ENCODE measurements at regions not wholly inside any gene's neighbourhood (a gene's known extent, or its start where the extent isn't known, plus 50 kb on each side); places are given as distances from the start of the nearest gene placed in this dataset.
A peak's percentile ranks its signal among the peaks of the same experiment; 100 is the strongest.

GRCh38 chr21:28828021-28828420, 164.7 kb downstream of the LTN1 start:
- no peak for DNase-seq (ENCODE audit: low spot score)
- ATAC-seq: no peak

GRCh38 chr21:28827422-28827821, 165.3 kb downstream of the LTN1 start:
- ATAC-seq (no peak), DNase-seq (ENCODE audit: low spot score) (no peak)

- ATAC-seq (no peak), DNase-seq (ENCODE audit: low spot score) (no peak)
These were observed 166.1 kb downstream of the LTN1 start for GRCh38 chr21:28826569-28826968.

GRCh38 chr21:28826021-28826420, 166.7 kb downstream of the LTN1 start:
- no peak for DNase-seq (ENCODE audit: low spot score)
- no peak for ATAC-seq

- no peak for DNase-seq (ENCODE audit: low spot score)
These were observed 169.2 kb downstream of the LTN1 start for GRCh38 chr21:28823429-28823828.

GRCh38 chr21:28822486-28823335, 170.0 kb downstream of the LTN1 start:
- DNase-seq (ENCODE audit: low spot score) (no peak), ATAC-seq (peak; percentile 26)

More at GRCh38 chr21:28823429-28823828, 169.2 kb downstream of the LTN1 start:
- no peak for ATAC-seq

DNA sequence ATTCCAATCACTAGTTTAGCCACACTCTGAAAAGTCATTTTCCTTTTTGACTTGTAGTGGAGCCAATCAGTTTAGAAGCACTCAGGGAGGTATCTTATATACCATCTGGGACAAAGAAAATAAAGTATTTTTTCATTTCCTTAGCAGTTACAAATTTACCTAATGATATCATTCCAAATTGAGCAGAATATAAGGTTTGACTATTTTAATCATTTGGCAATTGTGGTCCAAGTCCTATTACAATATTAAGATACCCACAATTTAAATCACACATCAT, 170.6 kb downstream of the LTN1 start:
- ATAC-seq: no peak
- no peak for DNase-seq (ENCODE audit: low spot score)

DNA sequence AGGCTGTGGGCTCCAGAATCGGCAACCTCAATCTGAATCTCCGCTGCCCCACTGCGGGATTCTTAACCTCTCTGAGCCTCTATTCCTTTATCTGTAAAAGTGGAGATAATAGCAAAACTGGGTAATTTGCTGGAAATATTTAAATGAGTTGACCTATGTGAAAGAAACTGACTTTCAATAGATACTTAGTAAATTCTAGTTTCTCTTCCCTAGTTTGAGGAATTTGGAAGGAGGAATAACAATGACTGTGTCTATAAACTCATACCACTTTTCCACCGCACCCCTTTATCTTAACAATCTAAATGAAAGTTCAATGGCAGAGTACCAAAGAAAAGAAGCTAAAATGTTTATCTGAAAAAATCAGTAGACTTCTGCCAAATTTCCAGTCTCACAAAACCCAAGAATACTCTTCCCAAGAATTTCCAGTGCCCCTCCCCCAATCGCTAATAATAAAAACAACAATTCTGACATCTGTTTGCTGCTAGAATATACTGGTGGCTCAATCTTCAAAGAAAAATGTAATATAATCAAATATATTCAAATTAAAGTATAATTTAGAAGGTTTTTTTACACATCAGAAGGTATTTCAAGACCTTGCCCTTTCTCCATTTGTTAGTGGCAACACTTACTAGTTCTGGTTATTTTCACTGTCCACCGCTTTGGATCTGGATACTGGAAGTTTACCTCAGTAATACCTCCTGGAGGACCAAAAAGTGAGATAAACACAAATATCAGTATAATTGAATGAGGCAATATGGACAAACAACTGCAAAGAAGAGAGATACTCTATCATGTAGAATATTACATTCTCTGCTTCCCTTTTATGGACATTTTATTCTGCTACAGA, 171.2 kb downstream of the LTN1 start:
- ATAC-seq (no peak), DNase-seq (ENCODE audit: low spot score) (no peak)

DNA sequence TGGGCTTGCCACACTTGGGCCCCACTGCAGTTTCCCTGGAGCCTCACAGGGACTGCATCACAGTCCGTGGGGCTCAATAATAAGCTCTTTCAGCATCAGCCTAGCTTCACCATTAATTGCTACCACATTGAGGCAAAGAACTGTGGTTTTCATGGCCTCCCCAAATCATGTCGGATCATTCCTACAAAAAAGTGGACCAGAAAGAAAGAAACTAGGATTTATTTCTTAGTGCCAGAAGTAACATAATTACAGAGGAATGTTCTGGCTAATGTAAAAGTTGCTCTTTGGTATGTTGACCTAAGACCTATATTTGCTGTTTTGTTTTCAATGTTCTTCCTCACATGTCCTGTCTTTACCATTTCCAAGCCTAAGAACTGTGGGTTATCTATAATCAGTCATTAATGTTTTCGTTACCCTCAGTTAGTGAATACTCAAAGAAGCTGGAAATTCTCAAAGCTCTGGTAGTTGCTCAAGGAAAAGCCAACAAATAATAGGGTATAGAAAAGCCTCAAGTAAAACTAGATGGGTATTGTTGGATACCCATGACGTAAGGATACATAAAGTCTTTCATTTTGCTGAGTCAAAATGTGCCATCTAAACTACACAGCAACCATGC, 173.9 kb downstream of the LTN1 start:
- DNase-seq (ENCODE audit: low spot score): no peak
- no peak for ATAC-seq

DNA sequence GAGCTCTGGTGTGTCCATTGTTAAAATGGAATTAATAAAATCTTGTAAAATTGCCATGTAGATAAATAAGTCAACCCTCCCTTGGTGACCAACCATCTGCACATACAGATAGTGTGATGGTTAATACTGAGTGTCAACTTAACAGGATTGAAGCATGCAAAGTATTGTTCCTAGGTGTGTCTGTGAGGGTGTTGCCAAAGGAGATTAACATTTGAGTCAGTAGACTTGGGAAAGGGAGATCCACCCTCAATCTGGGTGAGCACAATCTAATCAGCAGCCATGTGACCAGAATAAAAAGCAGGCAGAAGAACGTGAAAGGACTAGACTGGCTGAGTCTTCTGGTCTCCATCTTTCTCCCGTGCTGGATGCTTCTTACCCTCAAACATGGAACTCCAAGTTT, 174.8 kb downstream of the LTN1 start:
- no peak for DNase-seq (ENCODE audit: low spot score)
- no peak for ATAC-seq

GRCh38 chr21:28811860-28812259, 180.8 kb downstream of the LTN1 start:
- ATAC-seq: no peak
- DNase-seq (ENCODE audit: low spot score): no peak

GRCh38 chr21:28810826-28811524, 181.7 kb downstream of the LTN1 start:
- ATAC-seq (no peak), DNase-seq (ENCODE audit: low spot score) (no peak)

- no peak for ATAC-seq
- no peak for DNase-seq (ENCODE audit: low spot score)
These were observed 186.8 kb downstream of the LTN1 start for GRCh38 chr21:28805885-28806284.

DNA sequence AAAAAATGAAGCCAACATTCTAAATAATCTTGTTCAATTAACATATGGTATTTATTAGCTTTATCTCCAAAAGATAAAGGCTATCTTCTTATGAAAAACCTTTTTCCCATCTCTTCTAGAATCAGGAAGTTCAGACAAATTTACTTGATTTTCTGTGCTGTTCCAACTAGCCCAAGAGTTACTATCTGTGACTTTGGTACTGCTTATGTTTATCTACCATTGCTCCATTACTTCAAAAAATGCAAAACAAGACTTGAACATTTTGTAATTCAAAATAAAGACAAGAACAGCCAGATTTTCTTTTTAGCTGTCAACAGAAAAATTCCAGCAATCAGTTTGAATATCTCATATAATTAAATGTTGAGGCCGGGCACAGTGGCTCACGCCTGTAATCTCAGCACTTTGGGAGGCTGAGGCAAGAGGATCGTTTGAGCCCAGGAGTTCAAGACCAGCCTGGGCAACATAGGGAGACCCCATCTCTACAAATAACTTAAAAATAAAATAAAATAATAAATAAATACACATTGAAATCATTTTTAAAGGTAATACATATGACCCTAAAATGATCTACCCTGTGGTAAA, 188.5 kb downstream of the LTN1 start:
- ATAC-seq: no peak
- no peak for DNase-seq (ENCODE audit: low spot score)

DNA sequence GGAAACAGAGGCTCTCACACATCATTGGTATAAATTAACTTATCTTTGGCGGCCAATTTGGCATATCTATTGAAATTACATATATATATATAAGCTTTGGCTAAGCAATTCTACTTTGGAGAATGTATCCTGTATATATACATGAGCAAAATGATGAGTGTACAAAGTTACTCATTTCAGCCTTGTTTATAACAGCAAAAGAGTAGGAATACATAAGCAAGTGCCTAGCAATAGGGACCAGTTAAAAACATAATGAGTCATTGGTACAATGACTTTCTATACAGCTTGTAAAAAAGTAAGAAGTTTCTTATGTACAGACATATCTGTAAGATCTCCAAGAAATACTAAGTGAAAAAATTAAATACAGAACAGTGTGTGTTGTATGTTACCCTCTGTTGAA, 190.8 kb downstream of the LTN1 start:
- DNase-seq (ENCODE audit: low spot score) (no peak), ATAC-seq (no peak)

DNA sequence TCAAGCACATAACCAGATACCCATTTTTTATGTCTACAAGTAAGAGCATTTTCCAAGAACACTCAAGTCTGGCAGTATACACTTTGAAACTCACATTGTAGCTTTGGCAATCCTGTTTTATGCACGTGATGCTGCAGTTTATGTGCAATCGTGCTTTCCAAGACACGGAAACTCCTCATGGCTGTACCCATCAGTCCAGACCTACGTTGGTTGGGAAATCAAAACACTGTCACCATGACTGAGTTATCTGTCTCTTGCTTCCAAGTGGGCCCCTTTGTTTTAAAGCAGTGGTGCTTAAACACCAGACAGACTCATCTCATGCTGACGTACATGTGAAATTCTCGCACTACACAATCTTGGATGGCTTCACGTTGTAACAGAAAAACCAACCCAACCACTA, 192.8 kb downstream of the LTN1 start:
- ATAC-seq (no peak), DNase-seq (ENCODE audit: low spot score) (no peak)

- peak; percentile 50 for DNase-seq (ENCODE audit: low spot score)
- peak; percentile 95 for ATAC-seq
These were observed 193.9 kb downstream of the LTN1 start for GRCh38 chr21:28798798-28799197.

DNA sequence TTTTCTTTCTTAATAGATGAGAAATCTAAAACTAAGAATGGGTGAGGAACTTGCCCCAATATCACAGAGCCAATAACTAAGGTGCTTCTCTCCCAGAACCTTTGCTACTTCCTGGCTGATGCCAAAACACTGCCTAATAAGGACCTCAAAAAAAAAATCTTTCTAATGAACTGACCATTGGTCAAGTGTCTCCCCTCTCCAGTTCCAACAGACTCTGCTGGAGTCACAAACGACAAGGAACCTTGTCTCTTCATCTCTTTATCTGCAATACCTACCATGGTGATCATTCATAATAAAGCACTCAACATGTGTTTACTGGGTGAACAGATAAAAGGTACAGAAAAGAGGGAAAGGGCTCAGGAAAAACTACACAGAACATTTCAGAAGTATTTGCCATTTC, 197.4 kb downstream of the LTN1 start:
- no peak for ATAC-seq

GRCh38 chr21:28794371-28794851, 198.3 kb downstream of the LTN1 start:
- ATAC-seq: no peak
- DNase-seq (ENCODE audit: low spot score): no peak

More for the DNA sequence above, 197.4 kb downstream of the LTN1 start:
- DNase-seq (ENCODE audit: low spot score): no peak

- ATAC-seq (peak; percentile 85), DNase-seq (ENCODE audit: low spot score) (no peak)
These were observed 199.6 kb downstream of the LTN1 start for GRCh38 chr21:28793043-28793442.
